ENCODE measurements at regions not wholly inside any gene's neighbourhood (a gene's known extent, or its start where the extent isn't known, plus 50 kb on each side); places are given as distances from the start of the nearest gene placed in this dataset.
"Not testable (repeated sequence)": the region's sequence is repeated elsewhere in the genome, so short reads cannot be mapped to it uniquely, and the experiment has no call there.

- DNase-seq (ENCODE audit: low read depth): peak; percentile 58
These were observed 72.9 kb downstream of the ZNF783 start for GRCh38 chr7:149334930-149335329.

GRCh38 chr7:149348758-149349369, 86.9 kb downstream of the ZNF783 start:
- no peak for DNase-seq (ENCODE audit: low read depth)

- no peak for DNase-seq (ENCODE audit: low read depth)
These were observed 91.9 kb downstream of the ZNF783 start for GRCh38 chr7:149353739-149354504.

GRCh38 chr7:149355035-149355389, 93.0 kb downstream of the ZNF783 start:
- not testable (repeated sequence) for DNase-seq (ENCODE audit: low read depth)

GRCh38 chr7:149355390-149356048, 93.5 kb downstream of the ZNF783 start:
- DNase-seq (ENCODE audit: low read depth): peak; percentile 2

GRCh38 chr7:149362696-149363095, 98.2 kb downstream of the ZNF777 start:
- no peak for DNase-seq (ENCODE audit: low read depth)

- DNase-seq (ENCODE audit: low read depth): no peak
These were observed 93.3 kb downstream of the ZNF777 start for GRCh38 chr7:149367418-149368180.

GRCh38 chr7:149369497-149369896, 91.4 kb downstream of the ZNF777 start:
- no peak for DNase-seq (ENCODE audit: low read depth)

- DNase-seq (ENCODE audit: low read depth): no peak
These were observed 90.1 kb downstream of the ZNF777 start for GRCh38 chr7:149370790-149371189.

GRCh38 chr7:149373089-149373488, 87.8 kb downstream of the ZNF777 start:
- no peak for DNase-seq (ENCODE audit: low read depth)

- no peak for DNase-seq (ENCODE audit: low read depth)
These were observed 85.4 kb downstream of the ZNF777 start for GRCh38 chr7:149375234-149376008.

GRCh38 chr7:149377386-149377785, 83.5 kb downstream of the ZNF777 start:
- no peak for DNase-seq (ENCODE audit: low read depth)

GRCh38 chr7:149379625-149380024, 81.2 kb downstream of the ZNF777 start:
- no peak for DNase-seq (ENCODE audit: low read depth)

- DNase-seq (ENCODE audit: low read depth): peak; percentile 6
These were observed 79.6 kb downstream of the ZNF777 start for GRCh38 chr7:149381245-149381644.
